ENCODE measurements at regions not wholly inside any gene's neighbourhood (a gene's known extent, or its start where the extent isn't known, plus 50 kb on each side); places are given as distances from the start of the nearest gene placed in this dataset.

GRCh38 chr10:108204528-108205305 lies 1040.2 kb upstream of the SORCS1 start:
- TF ChIP-seq, protein P1, sequence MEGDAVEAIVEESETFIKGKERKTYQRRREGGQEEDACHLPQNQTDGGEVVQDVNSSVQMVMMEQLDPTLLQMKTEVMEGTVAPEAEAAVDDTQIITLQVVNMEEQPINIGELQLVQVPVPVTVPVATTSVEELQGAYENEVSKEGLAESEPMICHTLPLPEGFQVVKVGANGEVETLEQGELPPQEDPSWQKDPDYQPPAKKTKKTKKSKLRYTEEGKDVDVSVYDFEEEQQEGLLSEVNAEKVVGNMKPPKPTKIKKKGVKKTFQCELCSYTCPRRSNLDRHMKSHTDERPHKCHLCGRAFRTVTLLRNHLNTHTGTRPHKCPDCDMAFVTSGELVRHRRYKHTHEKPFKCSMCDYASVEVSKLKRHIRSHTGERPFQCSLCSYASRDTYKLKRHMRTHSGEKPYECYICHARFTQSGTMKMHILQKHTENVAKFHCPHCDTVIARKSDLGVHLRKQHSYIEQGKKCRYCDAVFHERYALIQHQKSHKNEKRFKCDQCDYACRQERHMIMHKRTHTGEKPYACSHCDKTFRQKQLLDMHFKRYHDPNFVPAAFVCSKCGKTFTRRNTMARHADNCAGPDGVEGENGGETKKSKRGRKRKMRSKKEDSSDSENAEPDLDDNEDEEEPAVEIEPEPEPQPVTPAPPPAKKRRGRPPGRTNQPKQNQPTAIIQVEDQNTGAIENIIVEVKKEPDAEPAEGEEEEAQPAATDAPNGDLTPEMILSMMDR (conservative IDR thresholded peaks at IDR 0.05), result peak; percentile 57
- TF ChIP-seq EZH2 (IDR thresholded peaks at IDR 0.05; ENCODE audit: low read depth), result no peak

Data from PC-9 (cell line).